ENCODE measurements at regions not wholly inside any gene's neighbourhood (a gene's known extent, or its start where the extent isn't known, plus 50 kb on each side); places are given as distances from the start of the nearest gene placed in this dataset.

DNA sequence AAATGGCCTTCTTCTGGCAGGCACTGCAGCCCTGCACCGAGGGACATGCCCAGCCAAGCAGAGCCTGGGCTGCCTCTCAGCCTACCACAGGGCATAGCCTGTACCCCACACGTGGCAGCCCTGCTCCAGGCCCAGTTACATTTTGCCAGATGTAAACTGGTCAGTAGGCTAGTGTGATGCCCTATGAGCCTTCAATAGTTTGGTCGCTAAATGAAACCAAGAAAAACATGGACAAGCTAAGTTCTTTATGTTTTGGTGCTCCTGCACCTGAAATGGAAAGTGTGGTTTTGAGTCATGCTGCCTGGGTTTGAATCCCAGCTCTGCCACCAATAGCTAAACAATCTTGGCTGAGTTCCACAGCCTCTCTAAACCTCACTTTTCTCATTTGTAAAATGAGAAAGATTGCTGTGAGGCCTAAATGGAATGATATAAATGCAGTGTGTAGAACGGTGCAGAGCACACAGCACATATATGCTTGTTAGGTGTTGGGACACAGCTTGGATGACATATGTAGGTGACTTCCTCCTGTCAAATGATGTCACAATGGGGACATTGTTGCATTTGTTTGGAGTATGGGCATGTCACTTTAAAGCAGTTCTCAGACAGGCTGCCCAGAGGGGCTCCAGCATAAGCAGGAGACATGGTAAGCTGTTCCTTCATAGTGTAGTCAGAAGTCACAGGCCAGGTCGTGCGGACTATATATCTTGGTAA lies 57.4 kb downstream of the ZBTB38 start:
- no peak for DNase-seq (ENCODE audit: extremely low spot score)
- TF ChIP-seq, protein P1, sequence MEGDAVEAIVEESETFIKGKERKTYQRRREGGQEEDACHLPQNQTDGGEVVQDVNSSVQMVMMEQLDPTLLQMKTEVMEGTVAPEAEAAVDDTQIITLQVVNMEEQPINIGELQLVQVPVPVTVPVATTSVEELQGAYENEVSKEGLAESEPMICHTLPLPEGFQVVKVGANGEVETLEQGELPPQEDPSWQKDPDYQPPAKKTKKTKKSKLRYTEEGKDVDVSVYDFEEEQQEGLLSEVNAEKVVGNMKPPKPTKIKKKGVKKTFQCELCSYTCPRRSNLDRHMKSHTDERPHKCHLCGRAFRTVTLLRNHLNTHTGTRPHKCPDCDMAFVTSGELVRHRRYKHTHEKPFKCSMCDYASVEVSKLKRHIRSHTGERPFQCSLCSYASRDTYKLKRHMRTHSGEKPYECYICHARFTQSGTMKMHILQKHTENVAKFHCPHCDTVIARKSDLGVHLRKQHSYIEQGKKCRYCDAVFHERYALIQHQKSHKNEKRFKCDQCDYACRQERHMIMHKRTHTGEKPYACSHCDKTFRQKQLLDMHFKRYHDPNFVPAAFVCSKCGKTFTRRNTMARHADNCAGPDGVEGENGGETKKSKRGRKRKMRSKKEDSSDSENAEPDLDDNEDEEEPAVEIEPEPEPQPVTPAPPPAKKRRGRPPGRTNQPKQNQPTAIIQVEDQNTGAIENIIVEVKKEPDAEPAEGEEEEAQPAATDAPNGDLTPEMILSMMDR (IDR thresholded peaks at IDR 0.05; ENCODE audit: control extremely low read depth, extremely low read depth, low read depth, missing control alignments) = no peak
- CTCF ChIA-PET = interaction anchor here (0.9 to 7.4 kb wide), 12 partner anchors 8 to 123 kb away, joined by 3 to 65 read pairs (median 6); no protein-coding TSS in a partner anchor
- POLR2A ChIA-PET = no interaction called here

DNA sequence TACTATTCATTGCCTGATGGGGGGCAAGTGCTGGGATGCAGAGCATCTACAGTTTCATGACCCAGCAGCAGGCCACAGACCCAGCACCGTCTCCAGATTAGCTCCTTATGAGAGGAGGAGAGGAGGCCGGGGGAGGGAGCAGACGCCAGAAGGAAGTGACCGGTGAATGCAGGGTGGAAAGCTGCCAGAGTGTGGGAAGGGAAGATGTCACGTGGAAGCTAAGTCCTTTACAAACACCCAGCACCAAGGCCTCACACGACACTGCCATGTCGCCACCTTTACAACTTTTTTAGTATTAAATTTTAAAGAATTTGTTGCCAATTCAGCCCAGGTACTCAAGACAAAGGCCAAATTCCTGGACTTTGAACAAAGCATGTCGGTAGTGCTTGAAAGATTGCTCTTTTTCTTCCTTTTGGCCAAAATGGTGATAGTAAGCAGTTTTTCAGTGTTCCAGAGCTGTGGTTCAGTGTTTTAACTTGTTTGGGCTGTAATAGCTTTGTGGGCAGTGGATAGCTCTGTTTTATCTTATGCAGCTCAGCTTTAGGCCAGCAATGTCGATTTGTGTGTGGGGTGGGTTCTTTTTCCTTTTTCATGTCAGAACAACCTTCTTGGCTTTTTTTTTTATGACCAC lies 58.2 kb downstream of the ZBTB38 start:
- no peak for DNase-seq (ENCODE audit: extremely low spot score)
- TF ChIP-seq, protein P1 (IDR thresholded peaks at IDR 0.05; ENCODE audit: control extremely low read depth, extremely low read depth, low read depth, missing control alignments) = no peak
- POLR2A ChIA-PET = no interaction called here
- CTCF ChIA-PET = interaction anchor here (0.8 to 7.4 kb wide), 11 partner anchors 9 to 123 kb away, joined by 3 to 65 read pairs (median 5); no protein-coding TSS in a partner anchor

DNA sequence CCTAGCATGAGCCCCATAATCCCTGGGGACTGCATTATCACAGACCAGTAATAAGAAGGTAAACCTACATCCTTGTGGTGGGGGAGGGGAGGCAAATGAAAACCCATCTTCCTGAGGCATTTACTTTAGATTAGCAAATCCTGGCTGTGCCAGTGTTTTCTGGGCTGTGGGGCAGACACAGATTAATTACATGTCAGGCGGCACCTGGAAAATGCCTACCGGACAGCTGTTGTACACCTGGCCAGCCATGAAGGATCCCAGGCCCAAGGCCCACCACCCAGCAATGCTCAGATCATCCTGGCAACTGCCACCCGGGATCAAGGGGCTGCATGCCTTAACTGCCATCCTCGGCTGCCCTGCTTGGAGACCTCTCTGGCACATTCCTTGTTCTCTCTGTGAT lies 59.1 kb upstream of the RASA2 start:
- DNase-seq (ENCODE audit: extremely low spot score) = no peak
- POLR2A ChIA-PET = no interaction called here
- CTCF ChIA-PET = interaction anchor here (1.0 to 7.4 kb wide), 8 partner anchors 10 to 125 kb away, joined by 3 to 65 read pairs (median 8); no protein-coding TSS in a partner anchor
- TF ChIP-seq, protein P1 (IDR thresholded peaks at IDR 0.05; ENCODE audit: control extremely low read depth, extremely low read depth, low read depth, missing control alignments) = no peak

DNA sequence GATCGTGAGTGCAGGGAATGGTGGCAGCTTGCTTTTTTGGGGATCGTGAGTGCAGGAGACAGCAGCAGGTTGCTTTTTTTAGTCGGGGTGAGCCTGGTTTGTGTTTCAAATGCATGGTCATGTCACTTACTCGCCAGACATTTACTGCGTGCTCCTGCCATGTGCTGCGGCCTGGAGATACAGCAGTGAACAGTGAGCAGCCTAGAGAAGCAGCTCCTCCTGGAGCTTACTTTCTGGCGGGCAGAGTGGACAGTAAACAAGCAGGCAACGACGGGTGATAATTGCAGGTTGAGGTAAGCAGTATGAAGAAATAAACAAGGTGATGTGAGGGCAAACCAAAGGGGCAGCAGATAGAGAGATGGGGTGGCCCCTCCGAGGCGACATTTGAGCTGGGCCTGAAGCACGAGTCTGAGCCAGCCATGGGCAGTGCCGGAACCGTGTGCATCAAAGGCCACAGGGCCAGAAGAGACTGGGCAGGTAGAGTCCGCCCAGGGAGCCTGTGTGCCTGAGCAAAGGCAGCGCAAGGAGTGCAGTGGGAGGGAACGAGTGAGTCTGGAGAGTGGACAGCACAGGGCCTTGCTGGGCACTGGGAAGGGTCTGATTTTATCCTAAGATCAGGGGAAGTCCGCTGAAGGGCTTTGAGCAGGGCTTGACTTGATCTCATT lies 57.3 kb upstream of the RASA2 start:
- TF ChIP-seq, protein P1 (IDR thresholded peaks at IDR 0.05; ENCODE audit: control extremely low read depth, extremely low read depth, low read depth, missing control alignments) = no peak
- no peak for DNase-seq (ENCODE audit: extremely low spot score)
- POLR2A ChIA-PET = interaction anchor here (0.6 kb wide), 1 partner anchor 29 kb away, joined by 3 read pairs; no protein-coding TSS in a partner anchor
- CTCF ChIA-PET = interaction anchor here (1.4 to 5.1 kb wide), 3 partner anchors 12 to 127 kb away, joined by 3 to 50 read pairs (median 12); no protein-coding TSS in a partner anchor

DNA sequence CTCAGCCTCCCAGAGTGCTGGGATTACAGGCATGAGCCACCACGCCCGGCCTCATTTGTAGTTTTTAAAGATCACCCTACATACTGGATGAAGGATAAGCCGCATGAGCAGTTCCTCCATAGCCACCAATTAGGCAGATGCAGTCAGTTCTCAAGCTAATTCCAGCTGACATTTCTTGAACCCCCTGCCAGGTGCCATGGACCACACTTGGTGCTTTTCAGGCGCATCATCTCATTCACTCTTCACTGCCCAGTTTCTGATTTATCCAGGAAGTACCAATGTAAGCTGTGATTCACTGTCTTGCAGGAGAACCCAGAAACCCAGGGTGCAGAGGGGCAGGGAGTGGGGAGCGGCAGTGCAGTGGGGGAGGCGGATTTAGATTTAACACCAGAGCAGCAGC lies 56.5 kb upstream of the RASA2 start:
- TF ChIP-seq, protein P1 (IDR thresholded peaks at IDR 0.05; ENCODE audit: control extremely low read depth, extremely low read depth, low read depth, missing control alignments) = no peak
- DNase-seq (ENCODE audit: extremely low spot score) = no peak
- ChIA-PET CTCF (interaction anchor here (1.4 to 5.1 kb wide), 7 partner anchors 11 to 199 kb away, joined by 3 to 50 read pairs (median 6); partner anchors contain the start of gene PXYLP1), POLR2A (no interaction called here)
